ENCODE measurements at regions not wholly inside any gene's neighbourhood (a gene's known extent, or its start where the extent isn't known, plus 50 kb on each side); places are given as distances from the start of the nearest gene placed in this dataset.

GRCh38 chr17:73820686-73821448, 176.6 kb upstream of the SDK2 start:
- H3K9me3 ChIP-seq (ENCODE audit: control insufficient read depth, low read length) = no peaks in the 10 kb centered on the region
- H3K36me3 ChIP-seq (ENCODE audit: control insufficient read depth, insufficient read depth, low read length) = no peaks in the 10 kb centered on the region
- peaks cover 12% of the 10 kb centered on the region for H3K4me1 ChIP-seq (ENCODE audit: control insufficient read depth, insufficient read depth, low read length, poor library complexity, severe bottlenecking)
- H3K27me3 ChIP-seq (replicated peaks; ENCODE audit: control insufficient read depth, insufficient read depth, low read length, poor library complexity, severe bottlenecking) = no peaks in the 10 kb centered on the region
- DNase-seq = no peak
- no peak overlapping the region for H3K4me3 ChIP-seq (ENCODE audit: insufficient read depth, low read depth, low read length, poor library complexity, severe bottlenecking)
- H3K27ac ChIP-seq (ENCODE audit: insufficient read depth, low read length, poor library complexity, severe bottlenecking) = no peak overlapping the region

- no peaks in the 10 kb centered on the region for H3K9me3 ChIP-seq (ENCODE audit: control insufficient read depth, low read length)
- peaks cover 20% of the 10 kb centered on the region for H3K4me1 ChIP-seq (ENCODE audit: control insufficient read depth, insufficient read depth, low read length, poor library complexity, severe bottlenecking)
- no peak for DNase-seq
- no peaks in the 10 kb centered on the region for H3K36me3 ChIP-seq (ENCODE audit: control insufficient read depth, insufficient read depth, low read length)
- no peak overlapping the region for H3K27ac ChIP-seq (ENCODE audit: insufficient read depth, low read length, poor library complexity, severe bottlenecking)
- no peak overlapping the region for H3K4me3 ChIP-seq (ENCODE audit: insufficient read depth, low read depth, low read length, poor library complexity, severe bottlenecking)
- H3K27me3 ChIP-seq (replicated peaks; ENCODE audit: control insufficient read depth, insufficient read depth, low read length, poor library complexity, severe bottlenecking) = no peaks in the 10 kb centered on the region
These were observed 177.4 kb upstream of the SDK2 start for GRCh38 chr17:73821665-73822064.

- no peaks in the 10 kb centered on the region for H3K36me3 ChIP-seq (ENCODE audit: control insufficient read depth, insufficient read depth, low read length)
- peaks cover 27% of the 10 kb centered on the region for H3K4me1 ChIP-seq (ENCODE audit: control insufficient read depth, insufficient read depth, low read length, poor library complexity, severe bottlenecking)
- DNase-seq = no peak
- H3K9me3 ChIP-seq (ENCODE audit: control insufficient read depth, low read length) = no peaks in the 10 kb centered on the region
- no peak overlapping the region for H3K4me3 ChIP-seq (ENCODE audit: insufficient read depth, low read depth, low read length, poor library complexity, severe bottlenecking)
- no peak overlapping the region for H3K27ac ChIP-seq (ENCODE audit: insufficient read depth, low read length, poor library complexity, severe bottlenecking)
- no peaks in the 10 kb centered on the region for H3K27me3 ChIP-seq (replicated peaks; ENCODE audit: control insufficient read depth, insufficient read depth, low read length, poor library complexity, severe bottlenecking)
These were observed 178.1 kb upstream of the SDK2 start for GRCh38 chr17:73822371-73822770.

- Histone ChIP-seq H3K4me3 (ENCODE audit: insufficient read depth, low read depth, low read length, poor library complexity, severe bottlenecking) (no peak overlapping the region), H3K36me3 (ENCODE audit: control insufficient read depth, insufficient read depth, low read length) (no peaks in the 10 kb centered on the region), H3K27me3 (replicated peaks; ENCODE audit: control insufficient read depth, insufficient read depth, low read length, poor library complexity, severe bottlenecking) (no peaks in the 10 kb centered on the region), H3K27ac (ENCODE audit: insufficient read depth, low read length, poor library complexity, severe bottlenecking) (no peak overlapping the region), H3K9me3 (ENCODE audit: control insufficient read depth, low read length) (no peaks in the 10 kb centered on the region), H3K4me1 (ENCODE audit: control insufficient read depth, insufficient read depth, low read length, poor library complexity, severe bottlenecking) (peaks cover 36% of the 10 kb centered on the region)
- no peak for DNase-seq
These were observed 179.4 kb upstream of the SDK2 start for GRCh38 chr17:73823684-73824083.

- Histone ChIP-seq H3K27me3 (replicated peaks; ENCODE audit: control insufficient read depth, insufficient read depth, low read length, poor library complexity, severe bottlenecking) (no peaks in the 10 kb centered on the region), H3K36me3 (ENCODE audit: control insufficient read depth, insufficient read depth, low read length) (no peaks in the 10 kb centered on the region), H3K27ac (ENCODE audit: insufficient read depth, low read length, poor library complexity, severe bottlenecking) (no peak overlapping the region), H3K9me3 (ENCODE audit: control insufficient read depth, low read length) (no peaks in the 10 kb centered on the region), H3K4me3 (ENCODE audit: insufficient read depth, low read depth, low read length, poor library complexity, severe bottlenecking) (no peak overlapping the region), H3K4me1 (ENCODE audit: control insufficient read depth, insufficient read depth, low read length, poor library complexity, severe bottlenecking) (peaks cover 36% of the 10 kb centered on the region)
- DNase-seq = no peak
These were observed 180.1 kb upstream of the SDK2 start for GRCh38 chr17:73824321-73824720.

GRCh38 chr17:73826181-73826871, 182.1 kb upstream of the SDK2 start:
- Histone ChIP-seq H3K27ac (ENCODE audit: insufficient read depth, low read length, poor library complexity, severe bottlenecking) (peak overlapping the region; percentile 38), H3K4me1 (ENCODE audit: control insufficient read depth, insufficient read depth, low read length, poor library complexity, severe bottlenecking) (peaks cover 45% of the 10 kb centered on the region), H3K36me3 (ENCODE audit: control insufficient read depth, insufficient read depth, low read length) (no peaks in the 10 kb centered on the region), H3K4me3 (ENCODE audit: insufficient read depth, low read depth, low read length, poor library complexity, severe bottlenecking) (no peak overlapping the region), H3K27me3 (replicated peaks; ENCODE audit: control insufficient read depth, insufficient read depth, low read length, poor library complexity, severe bottlenecking) (no peaks in the 10 kb centered on the region), H3K9me3 (ENCODE audit: control insufficient read depth, low read length) (no peaks in the 10 kb centered on the region)
- DNase-seq = no peak

GRCh38 chr17:73826872-73827228, 182.6 kb upstream of the SDK2 start:
- Histone ChIP-seq H3K36me3 (ENCODE audit: control insufficient read depth, insufficient read depth, low read length) (no peaks in the 10 kb centered on the region), H3K4me1 (ENCODE audit: control insufficient read depth, insufficient read depth, low read length, poor library complexity, severe bottlenecking) (peaks cover 44% of the 10 kb centered on the region), H3K4me3 (ENCODE audit: insufficient read depth, low read depth, low read length, poor library complexity, severe bottlenecking) (no peak overlapping the region), H3K27ac (ENCODE audit: insufficient read depth, low read length, poor library complexity, severe bottlenecking) (peak overlapping the region; percentile 38), H3K9me3 (ENCODE audit: control insufficient read depth, low read length) (no peaks in the 10 kb centered on the region), H3K27me3 (replicated peaks; ENCODE audit: control insufficient read depth, insufficient read depth, low read length, poor library complexity, severe bottlenecking) (no peaks in the 10 kb centered on the region)
- no peak for DNase-seq

GRCh38 chr17:73827627-73828291, 183.5 kb upstream of the SDK2 start:
- Histone ChIP-seq H3K27me3 (replicated peaks; ENCODE audit: control insufficient read depth, insufficient read depth, low read length, poor library complexity, severe bottlenecking) (no peaks in the 10 kb centered on the region), H3K9me3 (ENCODE audit: control insufficient read depth, low read length) (no peaks in the 10 kb centered on the region), H3K36me3 (ENCODE audit: control insufficient read depth, insufficient read depth, low read length) (no peaks in the 10 kb centered on the region), H3K4me3 (ENCODE audit: insufficient read depth, low read depth, low read length, poor library complexity, severe bottlenecking) (no peak overlapping the region), H3K4me1 (ENCODE audit: control insufficient read depth, insufficient read depth, low read length, poor library complexity, severe bottlenecking) (peaks cover 39% of the 10 kb centered on the region), H3K27ac (ENCODE audit: insufficient read depth, low read length, poor library complexity, severe bottlenecking) (peak overlapping the region; percentile 60)
- DNase-seq = no peak

- H3K27ac ChIP-seq (ENCODE audit: insufficient read depth, low read length, poor library complexity, severe bottlenecking) = no peak overlapping the region
- H3K4me1 ChIP-seq (ENCODE audit: control insufficient read depth, insufficient read depth, low read length, poor library complexity, severe bottlenecking) = peaks cover 39% of the 10 kb centered on the region
- DNase-seq = no peak
- no peak overlapping the region for H3K4me3 ChIP-seq (ENCODE audit: insufficient read depth, low read depth, low read length, poor library complexity, severe bottlenecking)
- no peaks in the 10 kb centered on the region for H3K36me3 ChIP-seq (ENCODE audit: control insufficient read depth, insufficient read depth, low read length)
- H3K9me3 ChIP-seq (ENCODE audit: control insufficient read depth, low read length) = no peaks in the 10 kb centered on the region
- H3K27me3 ChIP-seq (replicated peaks; ENCODE audit: control insufficient read depth, insufficient read depth, low read length, poor library complexity, severe bottlenecking) = no peaks in the 10 kb centered on the region
These were observed 185.5 kb upstream of the SDK2 start for GRCh38 chr17:73829676-73830280.

- Histone ChIP-seq H3K27ac (ENCODE audit: insufficient read depth, low read length, poor library complexity, severe bottlenecking) (no peak overlapping the region), H3K4me3 (ENCODE audit: insufficient read depth, low read depth, low read length, poor library complexity, severe bottlenecking) (no peak overlapping the region), H3K9me3 (ENCODE audit: control insufficient read depth, low read length) (no peaks in the 10 kb centered on the region), H3K4me1 (ENCODE audit: control insufficient read depth, insufficient read depth, low read length, poor library complexity, severe bottlenecking) (peaks cover 33% of the 10 kb centered on the region), H3K27me3 (replicated peaks; ENCODE audit: control insufficient read depth, insufficient read depth, low read length, poor library complexity, severe bottlenecking) (no peaks in the 10 kb centered on the region), H3K36me3 (ENCODE audit: control insufficient read depth, insufficient read depth, low read length) (no peaks in the 10 kb centered on the region)
- no peak for DNase-seq
These were observed 187.5 kb upstream of the SDK2 start for GRCh38 chr17:73831699-73832098.
